SK-N-MC (cell line): ENCODE measurements at regions not wholly inside any gene's neighbourhood (a gene's known extent, or its start where the extent isn't known, plus 50 kb on each side); places are given as distances from the start of the nearest gene placed in this dataset.
A peak's percentile ranks its signal among the peaks of the same experiment; 100 is the strongest.
"Not testable (repeated sequence)": the region's sequence is repeated elsewhere in the genome, so short reads cannot be mapped to it uniquely, and the experiment has no call there.

Source experiments
- DNase-seq: peaks from one replicate; pipeline ENCODE4 v3.0.0-alpha.2; 2011; ENCODE audit warnings: low read depth, low spot score
- H3K27ac ChIP-seq: fragments of 200-600 bp; sonication (generic); 2 replicates; pipeline ENCODE4 v1.5.1; 2016; ENCODE audit warnings: mixed run types
- H3K36me3 ChIP-seq: fragments of 200-600 bp; sonication (generic); 2 replicates; pipeline ENCODE4 v1.6.1; 2017; ENCODE audit warnings: antibody characterized with exemption, low read length, mixed read lengths; ENCODE audit not compliant: insufficient read depth
- H3K4me3 ChIP-seq: fragments of 200-600 bp; sonication (generic); 2 replicates; pipeline ENCODE4 v1.5.1; 2016
- H3K9ac ChIP-seq: fragments of 200-600 bp; sonication (generic); 2 replicates; pipeline ENCODE4 v1.8.0; 2017; ENCODE audit warnings: mixed run types, mixed read lengths; ENCODE audit not compliant: insufficient read length
- H3K9me3 ChIP-seq: fragments of 200-600 bp; sonication (generic); 2 replicates; pipeline ENCODE4 v1.6.1; 2017; ENCODE audit warnings: low read depth, mild to moderate bottlenecking, antibody characterized with exemption, low read length, moderate library complexity, mixed read lengths
- EZH2 ChIP-seq: fragments of 200-600 bp; sonication (generic); IDR thresholded peaks from one replicate; pipeline ENCODE4 v1.6.1; 2017; ENCODE audit warnings: antibody characterized with exemption
- FOXP2 ChIP-seq: optimal IDR thresholded peaks from 2 replicates; pipeline ENCODE3; 2011; ENCODE audit warnings: mild to moderate bottlenecking, moderate library complexity; ENCODE audit not compliant: insufficient read depth; ENCODE audit errors: extremely low read length, control extremely low read depth
- POLR2AphosphoS5 ChIP-seq: IDR thresholded peaks from 2 replicates; pipeline ENCODE4 v1.6.1; 2012; ENCODE audit warnings: mild to moderate bottlenecking, low read depth, low read length, borderline replicate concordance

- TF ChIP-seq EZH2 (no peak), FOXP2 (no peak), POLR2AphosphoS5 (no peak)
- Histone ChIP-seq H3K9me3 (no peaks in the 10 kb centered on the region), H3K27ac (no peak overlapping the region), H3K9ac (no peak overlapping the region), H3K4me3 (no peak overlapping the region), H3K36me3 (no peaks in the 10 kb centered on the region)
- DNase-seq = no peak
Measured at GRCh38 chr2:33704406-33704855, 105.3 kb upstream of the FAM98A start.

GRCh38 chr2:33696234-33696633 lies 97.1 kb upstream of the FAM98A start:
- Histone ChIP-seq H3K9me3 (no peaks in the 10 kb centered on the region), H3K27ac (no peak overlapping the region), H3K4me3 (no peak overlapping the region), H3K9ac (no peak overlapping the region), H3K36me3 (no peaks in the 10 kb centered on the region)
- DNase-seq = no peak
- TF ChIP-seq EZH2 (no peak), POLR2AphosphoS5 (no peak), FOXP2 (no peak)

- no peak for DNase-seq
- no peaks in the 10 kb centered on the region for H3K36me3 ChIP-seq
- no peak for TF ChIP-seq EZH2
- TF ChIP-seq POLR2AphosphoS5 = no peak
- TF ChIP-seq FOXP2 = no peak
- H3K27ac ChIP-seq = no peak overlapping the region
- H3K4me3 ChIP-seq = no peak overlapping the region
- H3K9me3 ChIP-seq = no peaks in the 10 kb centered on the region
- no peak overlapping the region for H3K9ac ChIP-seq
Measured at GRCh38 chr2:33694904-33695303, 95.8 kb upstream of the FAM98A start.

- not testable (repeated sequence) for DNase-seq, H3K36me3 ChIP-seq, H3K9ac ChIP-seq, H3K9me3 ChIP-seq, H3K27ac ChIP-seq, H3K4me3 ChIP-seq
Measured at GRCh38 chr2:33690686-33691085, 91.6 kb upstream of the FAM98A start.

GRCh38 chr2:33681364-33681757 lies 82.3 kb upstream of the FAM98A start:
- Histone ChIP-seq H3K9ac (peak overlapping the region; percentile 58), H3K36me3 (no peaks in the 10 kb centered on the region), H3K4me3 (peak overlapping the region; percentile 59), H3K27ac (peak overlapping the region; percentile 90), H3K9me3 (peaks cover 7% of the 10 kb centered on the region; the same call in 1 of the 2 replicates)
- no peak for TF ChIP-seq FOXP2
- TF ChIP-seq POLR2AphosphoS5 = peak; percentile 34; the same call in 1 of the 2 replicates
- peak; percentile 95 for DNase-seq

GRCh38 chr2:33680644-33681363 lies 81.7 kb upstream of the FAM98A start:
- Histone ChIP-seq H3K27ac (peak overlapping the region; percentile 90), H3K36me3 (no peaks in the 10 kb centered on the region), H3K9me3 (peaks cover 7% of the 10 kb centered on the region; the same call in 1 of the 2 replicates), H3K9ac (peak overlapping the region; percentile 58), H3K4me3 (peak overlapping the region; percentile 59)
- no peak for DNase-seq
- no peak for TF ChIP-seq POLR2AphosphoS5
- no peak for TF ChIP-seq FOXP2
- no peak for TF ChIP-seq EZH2

- Histone ChIP-seq H3K9ac (no peak overlapping the region), H3K27ac (peak overlapping the region; percentile 65; the same call in 1 of the 2 replicates), H3K36me3 (no peaks in the 10 kb centered on the region), H3K9me3 (no peaks in the 10 kb centered on the region), H3K4me3 (no peak overlapping the region)
- no peak for TF ChIP-seq FOXP2
- TF ChIP-seq POLR2AphosphoS5 = no peak
- no peak for TF ChIP-seq EZH2
- DNase-seq = no peak
Measured at GRCh38 chr2:33678436-33678835, 79.3 kb upstream of the FAM98A start.

- H3K9ac ChIP-seq = no peak overlapping the region
- no peaks in the 10 kb centered on the region for H3K9me3 ChIP-seq
- H3K36me3 ChIP-seq = no peaks in the 10 kb centered on the region
- H3K4me3 ChIP-seq = no peak overlapping the region; the same call in 1 of the 2 replicates
- peak; percentile 60 for DNase-seq
- TF ChIP-seq EZH2 (no peak), POLR2AphosphoS5 (no peak; the same call in 1 of the 2 replicates), FOXP2 (no peak)
- peak overlapping the region; percentile 68 for H3K27ac ChIP-seq
Measured at GRCh38 chr2:33673937-33674336, 74.8 kb upstream of the FAM98A start.

GRCh38 chr2:33672896-33673295 lies 73.8 kb upstream of the FAM98A start:
- H3K4me3 ChIP-seq = no peak overlapping the region
- no peak overlapping the region for H3K9ac ChIP-seq
- no peak for DNase-seq
- no peaks in the 10 kb centered on the region for H3K9me3 ChIP-seq
- H3K36me3 ChIP-seq = no peaks in the 10 kb centered on the region
- no peak for TF ChIP-seq POLR2AphosphoS5
- TF ChIP-seq EZH2 = no peak
- TF ChIP-seq FOXP2 = no peak
- no peak overlapping the region for H3K27ac ChIP-seq
